ENCODE measurements at regions not wholly inside any gene's neighbourhood (a gene's known extent, or its start where the extent isn't known, plus 50 kb on each side); places are given as distances from the start of the nearest gene placed in this dataset.

GRCh38 chr17:52283872-52284271 lies 125.4 kb upstream of the CA10 start:
- CTCF ChIA-PET, result interaction anchor here (1.0 kb wide), 1 partner anchor 188 kb away, joined by 3 read pairs; no protein-coding TSS in a partner anchor
- Histone ChIP-seq H3K9ac (ENCODE audit: low read depth, low read length) (no peak overlapping the region), H3K79me1 (ENCODE audit: low read depth in 1 of 2, low read length in 2 of 2) (no peaks in the 10 kb centered on the region), H3K23ac (ENCODE audit: low read depth, low read length) (no peak overlapping the region), H2BK5ac (ENCODE audit: low read depth, low read length, poor library complexity, severe bottlenecking) (no peak overlapping the region), H2AK5ac (ENCODE audit: low read depth, low read length) (no peak overlapping the region), H4K8ac (ENCODE audit: low read depth in 2 of 2, low read length in 2 of 2) (no peak overlapping the region), H3K56ac (ENCODE audit: extremely low read depth, insufficient read depth, low read length) (no peak overlapping the region), H3K9me3 (ENCODE audit: control insufficient read depth, insufficient read depth, low read length) (peaks cover 9% of the 10 kb centered on the region), H2BK120ac (ENCODE audit: low read depth, low read length) (no peak overlapping the region), H4K20me1 (ENCODE audit: insufficient read depth, low read length) (no peaks in the 10 kb centered on the region), H3K14ac (replicated peaks; ENCODE audit: low read depth, low read length) (no peak overlapping the region), H4K91ac (ENCODE audit: insufficient read depth, low read depth, low read length) (no peak overlapping the region), H3K18ac (ENCODE audit: low read depth, low read length) (no peak overlapping the region), H2AK9ac (replicated peaks; ENCODE audit: low read depth, low read length, poor library complexity) (no peak overlapping the region), H3K4ac (ENCODE audit: low read depth, low read length) (no peak overlapping the region), H3K4me2 (ENCODE audit: low read depth, low read length) (no peak overlapping the region), H3K27me3 (ENCODE audit: control insufficient read depth, insufficient read depth, low read length) (no peaks in the 10 kb centered on the region), H3K4me1 (ENCODE audit: control insufficient read depth, insufficient read depth, low read length) (no peaks in the 10 kb centered on the region), H3K27ac (ENCODE audit: insufficient read depth, low read length) (no peak overlapping the region), H3K4me3 (ENCODE audit: insufficient read depth, low read depth, low read length) (no peak overlapping the region), H2BK20ac (ENCODE audit: low read depth, low read length) (no peak overlapping the region), H2AFZ (replicated peaks; ENCODE audit: low read length, poor library complexity) (no peak overlapping the region), H4K5ac (ENCODE audit: low read depth, low read length) (no peak overlapping the region), H2BK15ac (ENCODE audit: low read depth, low read length) (no peak overlapping the region), H3K9me1 (ENCODE audit: insufficient read depth, low read length) (no peaks in the 10 kb centered on the region), H3K36me3 (ENCODE audit: control insufficient read depth, insufficient read depth, low read length) (no peaks in the 10 kb centered on the region)
- BruUV-seq (replicated peaks), result no TSS peak
- dilution Hi-C loops (cut with HindIII; ENCODE audit: low sequenced_read_pairs, unreplicated experiment), result no loop called here
- TF ChIP-seq MAZ (IDR thresholded peaks at IDR 0.05; ENCODE audit: borderline replicate concordance, low read depth, low read length), result no peak
- TF ChIP-seq NFE2L2 (IDR thresholded peaks at IDR 0.05; ENCODE audit: low read depth, low read length), result no peak
- TF ChIP-seq CEBPB (IDR thresholded peaks at IDR 0.05; ENCODE audit: low read depth, low read length), result no peak
- TF ChIP-seq CTCF (conservative IDR thresholded peaks at IDR 0.05; ENCODE audit: low read depth, low read length), result no peak
- no peak for TF ChIP-seq MAFK (IDR thresholded peaks at IDR 0.05; ENCODE audit: low read depth, low read length)
- no peak for TF ChIP-seq USF2 (IDR thresholded peaks at IDR 0.05; ENCODE audit: low read depth, low read length)
- TF ChIP-seq BHLHE40 (IDR thresholded peaks at IDR 0.05; ENCODE audit: low read depth, low read length), result no peak
- TF ChIP-seq RAD21 (IDR thresholded peaks at IDR 0.05; ENCODE audit: low read length), result no peak
- no peak for TF ChIP-seq FOS (IDR thresholded peaks at IDR 0.05; ENCODE audit: low read depth, low read length)
- no peak for TF ChIP-seq RCOR1 (IDR thresholded peaks at IDR 0.05; ENCODE audit: insufficient replicate concordance, low read length)
- TF ChIP-seq CHD1 (IDR thresholded peaks at IDR 0.05; ENCODE audit: low read depth, low read length), result no peak
- TF ChIP-seq SMC3 (IDR thresholded peaks at IDR 0.05; ENCODE audit: low read depth, low read length), result no peak
- TF ChIP-seq ELK1 (IDR thresholded peaks at IDR 0.05; ENCODE audit: borderline replicate concordance, low read depth, low read length), result no peak
- no peak for TF ChIP-seq MXI1 (IDR thresholded peaks at IDR 0.05; ENCODE audit: borderline replicate concordance, low read depth, low read length)
- no peak for TF ChIP-seq RFX5 (IDR thresholded peaks at IDR 0.05; ENCODE audit: low read depth, low read length)
- no peak for TF ChIP-seq POLR2A (IDR thresholded peaks at IDR 0.05; ENCODE audit: low read depth, low read length)
- POLR2A ChIA-PET (ENCODE audit: unreplicated experiment), result no interaction called here
- DNase-seq, result no peak
- no CpG with 5 or more reads among the region's 2 CpGs for WGBS, 2 experiments (ENCODE audit: extremely low coverage in 2 of 2, insufficient read length in 1 of 2)
- intact Hi-C loops (cut with micrococcal nuclease), result no loop called here
- in situ Hi-C loops (cut with MboI; ENCODE audit: low sequenced_read_pairs), result no loop called here
- ATAC-seq (ENCODE audit: low read depth), result no peak

All from IMR-90 (cell line).